CD4-positive, alpha-beta T cell treated with Interleukin-6 for 4 hours (primary cell): ENCODE measurements at regions not wholly inside any gene's neighbourhood (a gene's known extent, or its start where the extent isn't known, plus 50 kb on each side); places are given as distances from the start of the nearest gene placed in this dataset.
"Not testable (repeated sequence)": the region's sequence is repeated elsewhere in the genome, so short reads cannot be mapped to it uniquely, and the experiment has no call there.

Experiments used
- DNase-seq: peaks from one replicate; pipeline ENCODE4 v3.0.0-alpha.2; 2020; ENCODE audit warnings: mixed read lengths

DNA sequence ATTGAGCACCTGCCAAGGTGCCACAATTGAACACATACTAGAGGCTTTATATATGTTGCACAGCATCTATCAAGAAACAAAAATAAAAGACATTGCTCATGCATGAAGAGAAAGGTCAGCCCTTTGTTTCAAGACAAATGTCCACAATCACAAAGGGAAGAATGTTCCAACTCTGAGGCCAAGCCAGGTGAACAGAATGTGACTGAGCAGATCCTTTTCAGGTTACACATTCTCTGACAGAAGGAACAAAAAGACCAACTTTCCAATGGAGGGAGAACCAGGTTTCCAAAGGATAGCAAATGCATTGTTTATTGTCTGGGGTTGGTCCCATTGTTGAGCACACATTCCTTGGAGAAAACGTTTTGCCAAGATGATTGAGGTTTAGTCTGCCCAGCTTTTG, 50.2 kb upstream of the FAM174B start:
- no peak for DNase-seq

DNA sequence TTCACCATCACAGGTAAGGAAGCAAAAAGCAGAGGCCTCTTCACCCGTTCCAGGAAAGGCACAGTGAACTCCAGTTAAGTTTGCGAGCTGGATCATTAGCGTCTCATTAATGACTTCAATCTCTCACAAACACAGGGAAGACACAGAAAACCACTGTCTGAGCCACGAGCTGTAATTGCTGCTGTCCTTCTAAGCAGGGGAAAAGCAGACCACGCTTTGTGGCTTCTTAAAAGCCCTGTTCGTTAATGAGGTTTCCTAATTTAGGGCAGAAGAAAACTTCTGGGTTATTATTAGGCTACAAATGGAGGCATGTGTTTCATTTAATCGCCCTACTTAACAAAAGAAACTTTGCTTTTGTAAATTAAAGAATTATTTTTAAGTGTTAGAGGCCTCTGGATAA, 50.6 kb upstream of the FAM174B start:
- DNase-seq: no peak

DNA sequence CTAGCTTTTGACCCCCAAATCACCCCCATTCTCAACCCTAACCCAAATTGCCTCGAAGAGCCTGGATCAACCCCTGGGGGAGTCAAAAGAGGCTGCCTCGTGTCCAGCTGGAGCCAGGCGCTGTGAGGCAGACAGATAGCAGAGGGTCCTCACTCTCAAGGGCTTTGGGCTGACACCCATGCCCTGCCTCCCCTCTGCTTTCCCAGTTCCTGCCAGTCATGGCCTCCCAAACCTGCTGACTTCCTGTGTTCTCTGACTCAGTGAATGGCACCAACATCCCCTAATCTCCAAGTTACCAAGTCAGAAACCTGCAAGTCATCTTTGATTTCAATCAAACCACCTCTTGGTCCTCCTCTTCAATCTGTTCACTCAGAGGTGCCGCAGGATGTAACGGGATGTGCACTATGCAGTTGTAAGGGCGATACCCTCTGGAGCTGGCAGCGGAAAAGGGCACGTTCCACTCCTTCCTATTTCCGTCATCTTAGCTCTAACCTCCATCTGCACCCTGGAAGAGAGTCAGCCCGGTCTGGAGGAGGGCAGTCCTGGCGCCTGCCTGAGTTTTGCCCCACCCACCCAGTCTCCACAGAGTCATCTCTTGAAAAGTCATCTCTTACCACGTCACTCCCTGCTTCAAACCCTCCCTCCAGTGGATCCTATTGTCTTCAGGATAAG, 52.4 kb upstream of the FAM174B start:
- no peak for DNase-seq

DNA sequence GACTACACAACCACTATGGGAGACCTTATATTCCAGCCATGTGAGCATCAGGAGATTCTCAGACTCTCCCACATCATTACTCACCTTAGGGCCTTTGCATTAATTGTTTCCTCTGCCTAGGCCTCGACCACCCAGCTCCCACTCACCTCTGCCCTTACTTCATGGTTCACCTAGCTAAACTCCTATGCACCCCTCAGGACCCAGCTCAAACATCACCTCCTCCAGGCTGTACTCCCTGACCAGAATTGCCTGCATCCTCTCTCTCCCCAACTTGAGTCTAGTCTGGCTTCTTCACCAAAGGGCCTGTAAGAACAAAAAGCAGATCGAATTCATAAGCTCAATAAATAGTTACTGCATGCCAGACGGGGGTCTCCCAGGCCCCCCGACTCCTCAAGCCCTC, 53.1 kb upstream of the FAM174B start:
- no peak for DNase-seq

DNA sequence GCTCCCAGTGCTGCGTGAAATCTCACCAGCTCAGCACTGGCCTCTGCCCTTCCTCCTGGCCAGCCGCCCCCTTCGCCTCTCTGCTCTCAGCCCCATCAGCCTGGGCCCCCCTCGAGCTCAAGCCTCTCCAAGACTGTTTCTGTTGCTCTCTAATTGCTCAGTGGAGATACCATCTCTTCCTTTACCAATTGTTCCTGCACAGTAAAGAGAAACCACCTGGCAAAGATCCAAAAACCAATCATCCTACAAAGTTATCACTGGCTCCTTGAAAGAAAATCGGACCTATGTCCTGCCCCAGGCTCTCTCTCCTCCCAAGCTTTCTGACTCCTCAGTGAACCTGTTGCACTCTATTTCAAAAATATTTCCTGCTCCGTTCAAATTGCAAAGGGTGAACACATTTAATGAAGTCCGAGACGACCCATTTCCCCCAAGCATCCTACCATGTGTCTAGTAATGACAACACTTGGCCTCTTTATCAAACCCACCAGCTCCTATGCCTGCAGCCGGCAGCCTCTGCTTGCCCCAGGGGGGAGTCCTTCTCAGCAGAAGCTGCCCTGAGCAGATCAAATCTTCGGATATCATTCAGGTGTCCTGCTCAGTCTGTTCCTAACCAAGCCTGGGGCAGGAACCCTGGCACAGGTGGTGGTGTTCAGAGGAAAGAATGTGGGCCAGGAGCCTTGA, 53.7 kb upstream of the FAM174B start:
- DNase-seq: no peak

DNA sequence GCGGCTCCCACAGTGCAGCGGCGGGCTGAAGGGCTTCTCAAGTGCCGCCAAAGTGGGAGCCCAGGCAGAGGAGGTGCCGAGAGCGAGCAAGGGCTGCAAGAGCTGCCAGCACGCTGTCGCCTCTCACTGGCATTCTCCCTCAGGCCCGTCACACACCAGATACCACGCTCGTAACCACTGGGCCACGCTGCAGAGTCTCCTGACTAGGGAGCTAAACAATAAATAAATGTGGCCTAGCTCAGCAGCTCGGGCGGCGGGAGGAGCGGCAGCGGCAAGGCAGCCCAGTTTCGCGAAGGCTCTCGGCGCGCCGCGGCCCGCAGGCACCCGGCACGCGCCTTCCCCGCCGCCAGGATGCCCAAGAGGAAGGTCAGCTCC, 55.9 kb upstream of the FAM174B start:
- no peak for DNase-seq

DNA sequence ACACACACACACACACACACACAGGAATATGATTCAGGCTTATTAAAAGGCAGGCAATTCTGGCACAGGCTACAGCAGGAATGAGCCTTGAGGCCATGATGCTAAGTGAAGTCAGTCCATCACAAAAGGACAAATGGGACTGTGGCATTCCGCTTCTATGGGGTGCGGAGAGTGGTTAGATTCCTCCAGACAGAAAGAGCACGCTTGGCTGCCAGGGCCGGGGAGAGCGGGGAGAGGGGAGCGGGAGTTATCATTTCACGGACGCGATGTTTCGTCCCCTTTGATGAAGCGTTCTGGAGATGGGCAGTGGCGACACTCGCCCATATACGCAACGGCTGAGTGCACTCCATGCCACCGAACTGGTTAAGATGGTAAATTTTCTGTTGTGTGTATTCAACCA, 58.5 kb upstream of the FAM174B start:
- DNase-seq: no peak

DNA sequence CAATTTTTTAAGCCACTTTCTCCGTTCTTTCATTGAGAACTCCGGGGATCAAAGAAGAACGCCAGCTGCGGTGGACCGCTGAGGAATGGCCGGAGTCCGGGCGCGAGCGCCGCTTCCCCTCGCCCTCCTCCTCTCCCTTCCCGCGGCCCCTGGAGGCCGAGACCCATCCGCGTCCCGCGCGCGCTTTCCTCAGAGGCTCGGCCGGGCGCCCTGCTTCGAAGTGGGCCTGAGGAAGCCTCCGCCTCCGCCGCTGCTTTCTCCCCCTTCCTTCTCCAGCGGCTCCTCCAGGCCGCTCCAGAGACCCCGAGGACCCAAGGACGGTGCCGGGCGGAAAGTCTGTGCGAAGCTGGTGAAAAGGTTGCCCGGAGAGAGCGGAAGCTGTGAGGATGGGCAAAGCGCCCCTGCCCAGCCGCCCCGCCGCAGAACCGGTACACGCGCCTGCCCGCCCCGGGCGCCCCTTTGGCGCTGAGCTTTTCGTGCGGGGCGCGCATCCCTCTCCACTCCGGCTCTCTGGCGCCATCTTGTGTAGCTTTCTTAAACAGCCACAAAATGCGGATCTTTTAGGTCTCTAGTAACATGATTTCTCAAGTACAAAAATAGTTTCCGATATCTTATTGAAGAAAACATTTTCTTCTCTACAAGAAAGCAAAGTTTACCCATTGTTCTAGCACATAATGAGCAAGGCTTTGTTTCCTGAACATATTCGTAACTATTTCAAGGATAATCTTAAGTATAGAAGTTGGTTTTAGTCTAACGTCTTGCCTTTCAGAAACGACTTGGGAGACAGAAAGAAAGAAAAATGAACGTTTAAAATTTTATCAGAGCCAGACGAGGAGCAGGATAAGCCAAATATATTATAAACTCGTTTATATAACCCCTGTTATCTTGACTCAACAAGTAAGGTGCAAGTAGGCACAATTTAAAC, 59.2 kb upstream of the FAM174B start:
- DNase-seq: peak; percentile 79

DNA sequence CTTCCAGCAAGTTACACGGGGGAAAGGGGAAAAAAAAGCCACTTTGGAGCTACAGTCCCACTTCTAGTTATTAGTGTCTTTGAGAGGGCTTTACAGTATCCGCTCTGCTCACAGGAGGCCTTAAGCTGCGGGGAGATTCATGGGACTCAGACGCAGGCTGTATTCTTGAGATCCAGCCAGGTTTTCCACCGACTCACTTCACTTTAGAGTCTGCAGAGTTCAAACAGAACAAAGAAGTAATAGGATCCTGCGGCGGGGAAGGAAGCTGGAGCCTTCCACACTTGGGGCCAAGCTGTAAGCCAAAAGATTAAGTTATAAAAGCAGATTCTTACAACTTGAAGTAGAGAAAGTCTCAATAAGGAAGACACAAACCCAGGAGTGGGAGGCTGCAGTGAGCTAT, 60.2 kb upstream of the FAM174B start:
- DNase-seq: no peak

DNA sequence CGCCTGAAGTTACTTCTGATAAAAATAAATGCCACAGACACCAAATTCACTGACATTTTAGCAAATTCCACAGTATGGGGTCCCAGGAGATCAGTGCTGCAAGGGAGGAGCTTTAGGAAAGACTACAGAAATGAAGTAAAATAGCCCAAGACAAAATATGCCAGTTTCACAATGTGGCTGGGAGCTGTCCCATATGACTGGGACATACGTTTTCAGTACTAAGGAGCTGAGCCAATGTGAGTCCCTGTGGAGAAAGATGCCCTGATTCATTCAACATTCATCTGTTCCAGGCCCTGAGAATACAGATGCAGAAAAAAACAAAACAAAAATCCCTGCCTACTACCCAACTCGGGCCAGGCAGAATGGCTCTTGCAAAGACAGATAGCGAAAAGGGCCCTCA, 63.4 kb upstream of the FAM174B start:
- DNase-seq: no peak

DNA sequence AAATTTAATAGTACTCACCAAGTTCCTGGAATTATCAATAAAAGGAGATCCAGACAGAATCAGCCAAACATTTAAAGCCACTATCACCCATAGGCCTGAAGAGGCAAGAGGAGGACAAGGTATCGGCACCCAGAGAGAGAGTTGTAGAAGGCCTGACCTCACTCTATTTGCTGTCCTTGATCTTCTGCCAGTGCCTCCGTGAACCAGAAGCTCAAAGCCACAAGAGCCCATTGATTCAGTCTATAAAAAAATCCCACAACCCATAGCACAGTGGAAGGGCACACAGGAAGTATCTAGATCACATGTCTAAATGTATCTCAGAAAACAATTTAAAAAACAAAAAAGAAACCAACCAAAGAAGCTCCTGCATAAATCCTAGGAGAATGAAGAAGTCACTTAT, 68.6 kb upstream of the FAM174B start:
- no peak for DNase-seq

DNA sequence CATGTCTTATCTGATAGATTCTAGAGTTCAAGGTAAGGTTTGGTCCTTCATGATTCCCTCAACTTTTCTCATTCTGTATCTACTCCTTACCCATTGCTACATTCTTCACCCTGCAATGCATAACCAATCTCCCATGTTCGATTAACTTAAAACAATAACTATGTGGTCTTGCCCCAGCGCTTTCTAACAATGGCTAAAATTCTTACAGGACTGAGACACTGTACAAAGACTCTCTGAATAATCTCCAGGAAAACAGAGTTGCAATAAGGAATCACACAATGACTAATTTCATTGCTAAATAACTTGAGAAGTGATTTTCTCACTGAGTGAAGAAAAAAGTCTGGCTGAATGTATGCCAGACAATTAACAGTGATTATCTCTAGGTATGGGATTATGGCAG, 69.6 kb upstream of the FAM174B start:
- DNase-seq: no peak

DNA sequence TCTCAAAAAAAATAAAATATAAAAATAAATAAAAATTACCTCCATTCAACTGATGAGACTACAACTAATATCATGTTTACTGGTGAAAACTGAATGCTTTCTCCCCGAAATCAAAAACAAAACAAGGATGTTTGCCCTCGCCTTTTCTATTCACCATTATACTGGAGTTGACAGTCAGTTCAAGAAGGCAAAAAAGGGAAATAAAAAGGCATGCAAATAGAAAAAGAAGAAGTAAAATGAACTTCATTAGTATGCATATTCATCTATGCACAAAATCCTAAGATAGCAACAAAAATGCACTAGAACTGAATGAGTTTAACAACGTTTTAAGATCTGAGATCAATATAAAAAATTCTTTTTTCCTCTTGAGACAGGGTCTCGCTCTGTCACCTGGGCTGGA, 72.7 kb upstream of the FAM174B start:
- DNase-seq: no peak

DNA sequence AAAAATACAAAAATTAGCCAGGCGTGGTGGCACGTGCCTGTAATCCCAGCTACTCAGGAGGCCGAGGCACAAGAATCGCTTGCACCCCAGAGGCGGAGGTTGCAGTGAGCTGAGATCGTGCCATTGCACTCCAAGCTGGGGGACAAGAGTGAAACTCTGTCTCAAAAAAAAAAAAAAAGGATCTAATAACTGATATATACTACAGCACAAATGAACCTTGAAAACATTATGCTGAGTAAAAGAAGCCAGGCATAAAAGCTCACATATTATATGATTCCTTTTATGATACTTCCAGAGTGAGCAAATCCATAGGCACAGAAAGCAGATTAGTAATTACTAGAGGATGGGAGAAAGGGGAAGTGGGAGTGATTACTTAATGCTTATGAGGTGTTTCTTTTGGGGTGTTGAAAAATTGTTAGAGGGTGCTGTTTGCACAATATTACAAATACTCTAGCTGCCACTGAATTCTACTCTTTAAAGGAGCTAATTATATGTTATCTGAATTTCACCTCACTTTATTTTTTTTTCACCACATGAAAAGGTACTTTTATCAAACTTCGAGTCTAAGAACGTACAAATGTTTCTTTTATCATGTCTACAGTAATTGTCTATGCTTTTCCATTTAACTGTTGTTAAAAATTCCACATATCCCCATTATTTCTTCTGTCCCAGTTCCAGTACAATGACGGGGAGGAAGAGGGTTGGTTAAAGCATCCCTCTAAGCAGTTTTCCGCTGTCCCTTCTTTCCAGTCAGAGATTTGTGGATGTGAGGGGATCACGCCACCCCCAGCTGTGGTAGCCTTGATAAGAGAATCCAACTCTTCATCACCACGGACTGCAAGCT, 77.7 kb upstream of the FAM174B start:
- DNase-seq: no peak

DNA sequence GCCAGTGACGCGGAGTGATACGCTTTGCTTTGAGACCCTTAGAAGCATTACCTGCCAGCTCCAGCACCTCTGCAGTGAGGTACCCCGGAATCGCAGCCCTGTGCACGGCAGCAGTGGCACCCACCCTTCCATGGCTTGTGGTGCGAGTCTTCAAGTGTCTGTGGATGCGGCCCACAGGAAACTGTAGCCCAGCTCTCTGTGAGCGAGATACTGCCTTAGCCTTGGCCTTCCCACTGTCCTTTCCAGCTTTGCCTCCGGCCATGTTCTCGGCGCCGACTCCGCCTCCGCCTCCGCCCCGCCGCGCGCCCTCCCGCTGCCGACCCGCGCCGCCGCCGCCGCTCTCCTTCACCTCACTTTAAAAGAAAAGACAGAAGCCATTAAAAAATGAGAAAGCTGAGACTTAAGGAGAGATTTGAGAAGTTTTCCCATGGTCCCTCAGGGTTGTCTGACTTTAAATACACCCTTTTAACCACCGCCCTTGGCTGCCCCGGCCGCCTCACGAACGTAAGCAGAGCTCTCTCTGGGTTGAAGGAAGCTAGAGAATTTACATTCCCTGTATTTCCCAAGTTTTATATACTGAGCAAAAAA, 78.5 kb upstream of the FAM174B start:
- DNase-seq: peak; percentile 41

DNA sequence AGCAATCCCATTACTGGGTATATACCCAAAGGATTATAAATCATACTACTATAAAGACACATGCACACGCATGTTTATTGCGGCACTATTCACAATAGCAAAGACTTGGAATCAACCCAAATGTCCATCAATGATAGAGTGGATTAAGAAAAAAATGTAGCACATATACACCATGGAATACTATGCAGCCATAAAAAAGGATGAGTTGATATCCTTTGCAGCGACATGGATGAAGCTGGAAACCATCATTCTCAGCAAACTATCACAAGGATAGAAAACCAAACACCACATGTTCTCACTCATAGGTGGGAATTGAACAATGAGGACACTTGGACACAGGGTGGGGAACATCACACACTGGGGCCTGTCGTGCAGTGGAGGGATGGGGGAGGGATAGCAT, 83.7 kb upstream of the FAM174B start:
- DNase-seq: not testable (repeated sequence)

DNA sequence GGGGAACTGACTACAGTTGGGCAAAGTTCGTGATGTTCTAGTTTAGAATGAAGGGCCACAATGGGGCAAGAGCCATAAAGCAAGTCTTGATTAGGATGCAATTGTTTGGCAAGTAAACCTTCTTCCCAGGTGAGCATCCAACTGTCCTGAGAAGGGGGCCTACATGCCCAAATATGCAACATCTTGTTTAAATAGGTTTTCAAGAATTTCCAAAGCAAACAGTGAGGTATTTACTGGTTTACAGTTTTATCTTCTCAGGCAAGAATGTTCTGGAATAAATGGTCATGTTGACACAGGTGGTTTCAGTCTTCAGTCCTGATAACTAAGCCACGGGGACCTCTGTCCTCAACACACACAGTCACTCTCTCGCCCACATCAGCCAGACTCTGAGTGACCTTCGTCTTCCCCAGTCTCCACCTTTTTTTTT, 90.3 kb upstream of the FAM174B start:
- no peak for DNase-seq

DNA sequence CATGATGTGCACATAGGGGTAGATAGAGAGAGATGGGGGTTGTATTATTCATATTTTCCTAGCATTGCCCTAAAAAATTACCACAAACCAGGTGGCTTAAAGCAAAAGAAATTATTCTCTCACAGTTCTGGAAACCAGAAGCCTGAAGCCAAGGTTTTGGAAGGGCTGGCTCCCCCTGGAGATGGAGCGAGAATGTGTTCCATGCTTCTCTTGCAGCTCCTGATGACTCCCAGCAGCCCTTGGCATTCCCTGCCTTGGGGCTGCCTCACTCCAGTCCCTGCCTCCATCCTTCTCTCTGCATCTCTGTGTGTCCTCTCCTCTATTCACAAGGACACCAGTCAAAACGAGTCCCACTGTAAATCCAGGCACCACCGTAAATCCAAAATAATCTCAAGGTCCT, 91.5 kb upstream of the FAM174B start:
- no peak for DNase-seq

DNA sequence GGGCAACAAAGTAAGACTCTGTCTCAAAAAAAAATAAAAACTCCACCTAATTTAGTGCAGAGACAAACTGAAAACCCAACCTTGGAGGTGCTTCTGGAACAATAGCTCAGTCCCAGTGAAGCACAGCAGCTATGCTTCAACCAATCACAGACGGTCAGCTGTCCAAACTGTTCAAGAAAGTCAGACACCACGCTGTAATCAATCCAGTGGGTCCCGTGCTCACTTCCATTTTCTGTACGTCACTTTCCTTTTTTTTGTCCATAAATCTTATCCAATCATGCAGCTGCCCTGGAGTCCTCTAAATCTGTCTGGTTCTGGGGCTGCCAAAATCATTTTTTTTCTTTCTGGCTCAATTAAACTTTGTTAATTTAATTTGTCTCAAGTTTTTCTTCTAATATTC, 93.6 kb upstream of the FAM174B start:
- DNase-seq: no peak

DNA sequence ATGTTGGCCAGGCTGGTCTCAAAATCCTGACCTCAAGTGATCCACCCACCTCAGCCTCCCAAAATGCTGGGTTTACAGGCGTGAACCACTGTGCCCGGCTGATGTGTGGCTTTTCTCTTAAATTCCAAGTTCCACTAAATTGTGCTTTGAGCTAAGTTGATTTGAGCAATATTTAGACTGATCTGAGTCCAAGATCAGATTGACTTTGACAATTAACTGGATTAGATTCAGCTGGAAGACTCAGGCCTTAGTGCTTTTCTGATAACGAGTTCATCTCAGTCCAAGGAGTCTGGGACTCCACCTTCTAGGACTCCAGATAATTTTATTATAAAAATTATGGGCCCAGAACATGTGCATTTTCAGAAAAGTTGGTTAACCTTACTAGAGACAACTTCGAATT, 94.4 kb upstream of the FAM174B start:
- no peak for DNase-seq

DNA sequence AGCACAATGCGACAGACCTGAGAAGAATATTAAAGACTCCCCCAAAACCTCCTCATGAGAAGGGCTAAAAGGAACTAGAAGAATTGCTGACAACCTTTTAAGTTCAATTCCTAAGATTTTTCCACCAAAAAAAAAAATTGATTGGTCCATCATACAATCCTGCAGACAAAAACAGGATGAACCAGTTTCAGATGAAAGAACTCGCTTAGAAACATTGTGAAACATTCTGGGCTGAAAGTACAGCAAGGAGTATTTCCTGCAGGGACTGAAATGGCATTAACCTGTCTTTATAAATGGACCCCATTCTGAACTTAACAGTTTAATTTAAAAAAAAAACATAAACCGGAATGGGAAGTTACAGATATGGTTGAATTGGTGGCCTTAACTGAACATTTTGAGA, 96.0 kb upstream of the FAM174B start:
- no peak for DNase-seq

DNA sequence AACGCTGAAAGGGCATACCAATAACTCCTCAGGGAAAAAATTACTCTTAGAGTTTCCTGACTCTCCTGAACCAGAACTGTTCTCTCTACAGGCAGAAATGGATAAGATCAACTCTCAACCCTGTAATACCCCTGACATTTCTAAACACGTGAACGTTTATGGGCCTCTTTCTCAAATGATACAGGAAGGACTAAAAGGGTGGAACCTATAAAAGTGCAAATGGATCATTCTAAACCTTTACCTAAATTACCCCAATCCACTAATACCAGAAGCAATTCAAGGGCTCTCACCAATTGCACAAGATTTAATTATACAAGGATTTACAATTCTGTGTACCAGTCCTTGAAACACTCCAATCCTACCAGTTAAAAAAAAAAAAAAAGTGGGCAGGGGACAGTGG, 98.0 kb upstream of the FAM174B start:
- DNase-seq: no peak

DNA sequence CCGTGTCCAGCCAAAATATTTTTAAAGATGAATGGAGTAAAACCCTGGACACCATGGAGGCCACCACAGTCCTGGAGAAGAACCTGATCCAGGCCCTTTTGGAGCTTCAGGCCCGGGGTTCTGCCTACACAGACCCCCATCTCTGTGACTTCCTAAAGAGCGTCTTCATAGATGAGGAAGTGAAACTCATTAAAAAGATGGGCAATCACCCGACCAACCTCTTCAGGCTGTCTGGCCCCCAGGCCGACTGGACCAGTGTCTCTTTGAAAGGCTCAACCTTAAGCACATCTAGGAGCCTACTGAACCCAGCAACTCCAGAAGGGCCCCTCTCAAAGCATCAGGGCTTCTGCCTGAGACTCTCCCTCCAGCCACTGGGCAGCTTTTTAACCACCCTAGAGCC, 107.9 kb upstream of the FAM174B start:
- no peak for DNase-seq
